ENCODE measurements at regions not wholly inside any gene's neighbourhood (a gene's known extent, or its start where the extent isn't known, plus 50 kb on each side); places are given as distances from the start of the nearest gene placed in this dataset.

GRCh38 chr2:150688016-150688415 lies 200.5 kb upstream of the RND3 start:
- no peak for TF ChIP-seq EZH2phosphoT487 (IDR thresholded peaks at IDR 0.05; ENCODE audit: low read depth)
- TF ChIP-seq CTCF (IDR thresholded peaks at IDR 0.05; ENCODE audit: low read depth, low read length), result no peak
- no peaks in the 10 kb centered on the region for H3K79me2 ChIP-seq (ENCODE audit: low read length)
- no peak overlapping the region for H3K4me3 ChIP-seq (ENCODE audit: low read length)
- H3K27me3 ChIP-seq (ENCODE audit: low read depth, low read length), result no peaks in the 10 kb centered on the region
- no peak overlapping the region for H2AFZ ChIP-seq (ENCODE audit: low read depth, low read length)
- no peaks in the 10 kb centered on the region for H4K20me1 ChIP-seq (ENCODE audit: insufficient read depth, low read length)
- H3K4me1 ChIP-seq (ENCODE audit: low read length), result peaks cover 19% of the 10 kb centered on the region
- no peak overlapping the region for H3K9ac ChIP-seq (ENCODE audit: low read length)
- no peaks in the 10 kb centered on the region for H3K9me3 ChIP-seq (ENCODE audit: insufficient read depth, low read length)
- no peak overlapping the region for H3K27ac ChIP-seq (ENCODE audit: low read length)
- H3K36me3 ChIP-seq (replicated peaks; ENCODE audit: low read depth, low read length), result peaks cover 3% of the 10 kb centered on the region
- H3K4me2 ChIP-seq (ENCODE audit: low read length), result no peak overlapping the region

- TF ChIP-seq EZH2phosphoT487 (IDR thresholded peaks at IDR 0.05; ENCODE audit: low read depth) (no peak), CTCF (IDR thresholded peaks at IDR 0.05; ENCODE audit: low read depth, low read length) (no peak)
- H2AFZ ChIP-seq (ENCODE audit: low read depth, low read length), result no peak overlapping the region
- peaks cover 3% of the 10 kb centered on the region for H3K36me3 ChIP-seq (replicated peaks; ENCODE audit: low read depth, low read length)
- no peak overlapping the region for H3K9ac ChIP-seq (ENCODE audit: low read length)
- no peak overlapping the region for H3K27ac ChIP-seq (ENCODE audit: low read length)
- no peak overlapping the region for H3K4me2 ChIP-seq (ENCODE audit: low read length)
- H3K79me2 ChIP-seq (ENCODE audit: low read length), result no peaks in the 10 kb centered on the region
- no peaks in the 10 kb centered on the region for H3K27me3 ChIP-seq (ENCODE audit: low read depth, low read length)
- peaks cover 27% of the 10 kb centered on the region for H3K4me1 ChIP-seq (ENCODE audit: low read length)
- H3K4me3 ChIP-seq (ENCODE audit: low read length), result no peak overlapping the region
- 0 out of 2 replicates have a peak, but pooled peaks cover under 1% of the 10 kb centered on the region for H3K9me3 ChIP-seq (ENCODE audit: insufficient read depth, low read length)
- no peaks in the 10 kb centered on the region for H4K20me1 ChIP-seq (ENCODE audit: insufficient read depth, low read length)
Observed at GRCh38 chr2:150686391-150686790, 198.9 kb upstream of the RND3 start.

GRCh38 chr2:150681120-150681804 lies 193.8 kb upstream of the RND3 start:
- H3K9me3 ChIP-seq (ENCODE audit: insufficient read depth, low read length), result 0 out of 2 replicates have a peak, but pooled peaks cover 4% of the 10 kb centered on the region
- peaks cover 11% of the 10 kb centered on the region for H3K4me1 ChIP-seq (ENCODE audit: low read length)
- no peaks in the 10 kb centered on the region for H4K20me1 ChIP-seq (ENCODE audit: insufficient read depth, low read length)
- H3K79me2 ChIP-seq (ENCODE audit: low read length), result no peaks in the 10 kb centered on the region
- no peak for TF ChIP-seq CTCF (IDR thresholded peaks at IDR 0.05; ENCODE audit: low read depth, low read length)
- no peak for TF ChIP-seq EZH2phosphoT487 (IDR thresholded peaks at IDR 0.05; ENCODE audit: low read depth)
- no peak overlapping the region; the same call in 1 of the 2 replicates for H2AFZ ChIP-seq (ENCODE audit: low read depth, low read length)
- peak overlapping the region; percentile 7; the same call in 1 of the 2 replicates for H3K4me2 ChIP-seq (ENCODE audit: low read length)
- no peak overlapping the region for H3K9ac ChIP-seq (ENCODE audit: low read length)
- no peaks in the 10 kb centered on the region for H3K27me3 ChIP-seq (ENCODE audit: low read depth, low read length)
- no peak overlapping the region for H3K4me3 ChIP-seq (ENCODE audit: low read length)
- H3K27ac ChIP-seq (ENCODE audit: low read length), result peak overlapping the region; percentile 48
- H3K36me3 ChIP-seq (replicated peaks; ENCODE audit: low read depth, low read length), result peaks cover 10% of the 10 kb centered on the region

GRCh38 chr2:150679456-150680120 lies 192.1 kb upstream of the RND3 start:
- H3K4me1 ChIP-seq (ENCODE audit: low read length), result peaks cover 11% of the 10 kb centered on the region
- H3K9me3 ChIP-seq (ENCODE audit: insufficient read depth, low read length), result 0 out of 2 replicates have a peak, but pooled peaks cover 4% of the 10 kb centered on the region
- H3K27ac ChIP-seq (ENCODE audit: low read length), result no peak overlapping the region
- peaks cover 10% of the 10 kb centered on the region for H3K36me3 ChIP-seq (replicated peaks; ENCODE audit: low read depth, low read length)
- no peak overlapping the region for H3K4me2 ChIP-seq (ENCODE audit: low read length)
- no peaks in the 10 kb centered on the region for H3K79me2 ChIP-seq (ENCODE audit: low read length)
- no peak overlapping the region for H3K9ac ChIP-seq (ENCODE audit: low read length)
- no peaks in the 10 kb centered on the region for H3K27me3 ChIP-seq (ENCODE audit: low read depth, low read length)
- H3K4me3 ChIP-seq (ENCODE audit: low read length), result no peak overlapping the region
- H2AFZ ChIP-seq (ENCODE audit: low read depth, low read length), result no peak overlapping the region
- H4K20me1 ChIP-seq (ENCODE audit: insufficient read depth, low read length), result no peaks in the 10 kb centered on the region
- TF ChIP-seq EZH2phosphoT487 (IDR thresholded peaks at IDR 0.05; ENCODE audit: low read depth) (no peak), CTCF (IDR thresholded peaks at IDR 0.05; ENCODE audit: low read depth, low read length) (no peak)

Data from OCI-LY3 (cell line).